ENCODE measurements at regions not wholly inside any gene's neighbourhood (a gene's known extent, or its start where the extent isn't known, plus 50 kb on each side); places are given as distances from the start of the nearest gene placed in this dataset.

DNA sequence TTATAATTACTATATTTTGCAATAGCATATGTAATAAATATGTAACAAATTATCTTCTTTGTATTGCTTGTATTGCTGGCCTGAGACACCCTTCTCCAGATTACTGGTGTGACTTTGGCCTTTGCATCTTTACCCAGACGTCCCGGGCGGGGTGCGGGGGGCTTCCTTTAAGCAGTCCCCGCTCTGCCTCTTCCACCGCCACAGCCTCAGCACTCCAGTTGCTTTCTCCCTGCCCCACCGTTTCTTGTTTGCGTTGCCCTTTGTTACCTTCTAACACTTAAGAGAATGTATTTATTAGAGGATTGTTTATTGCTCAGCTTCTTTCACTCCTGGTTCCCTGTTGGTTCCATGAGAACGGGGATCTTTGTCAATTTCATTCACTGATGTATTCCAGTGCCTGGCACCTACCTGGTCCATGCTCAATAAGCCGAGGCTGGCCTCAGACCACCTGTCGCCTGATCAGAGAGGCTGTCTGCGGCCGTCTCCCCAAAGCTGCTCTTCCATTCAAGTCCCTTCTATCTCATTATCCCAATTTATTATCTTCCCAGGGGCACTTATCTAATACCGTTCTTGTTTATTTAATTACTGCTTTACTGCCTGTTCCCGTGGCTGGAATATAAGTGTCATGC is 100.5 kb upstream of the RFLNA start:
- Histone ChIP-seq H3K4me1 (no peaks in the 10 kb centered on the region), H3K27ac (no peak overlapping the region), H3K27me3 (no peaks in the 10 kb centered on the region), H3K4me3 (no peak overlapping the region), H3K9me3 (peaks cover 0 to 18% (median 0%) of the 10 kb centered on the region in 4 donors), H3K36me3 (no peaks in the 10 kb centered on the region)
- 85 to 86% methylated on average over 15 of the region's 15 CpGs for WGBS, 2 donors
- DNase-seq (ENCODE audit: low spot score in 2 of 2) = no peak
- TF ChIP-seq EP300 (IDR thresholded peaks at IDR 0.05) = no peak
- no peak for TF ChIP-seq POLR2A (IDR thresholded peaks at IDR 0.05)
- TF ChIP-seq, protein P1, sequence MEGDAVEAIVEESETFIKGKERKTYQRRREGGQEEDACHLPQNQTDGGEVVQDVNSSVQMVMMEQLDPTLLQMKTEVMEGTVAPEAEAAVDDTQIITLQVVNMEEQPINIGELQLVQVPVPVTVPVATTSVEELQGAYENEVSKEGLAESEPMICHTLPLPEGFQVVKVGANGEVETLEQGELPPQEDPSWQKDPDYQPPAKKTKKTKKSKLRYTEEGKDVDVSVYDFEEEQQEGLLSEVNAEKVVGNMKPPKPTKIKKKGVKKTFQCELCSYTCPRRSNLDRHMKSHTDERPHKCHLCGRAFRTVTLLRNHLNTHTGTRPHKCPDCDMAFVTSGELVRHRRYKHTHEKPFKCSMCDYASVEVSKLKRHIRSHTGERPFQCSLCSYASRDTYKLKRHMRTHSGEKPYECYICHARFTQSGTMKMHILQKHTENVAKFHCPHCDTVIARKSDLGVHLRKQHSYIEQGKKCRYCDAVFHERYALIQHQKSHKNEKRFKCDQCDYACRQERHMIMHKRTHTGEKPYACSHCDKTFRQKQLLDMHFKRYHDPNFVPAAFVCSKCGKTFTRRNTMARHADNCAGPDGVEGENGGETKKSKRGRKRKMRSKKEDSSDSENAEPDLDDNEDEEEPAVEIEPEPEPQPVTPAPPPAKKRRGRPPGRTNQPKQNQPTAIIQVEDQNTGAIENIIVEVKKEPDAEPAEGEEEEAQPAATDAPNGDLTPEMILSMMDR (IDR thresholded peaks at IDR 0.05) = no peak

DNA sequence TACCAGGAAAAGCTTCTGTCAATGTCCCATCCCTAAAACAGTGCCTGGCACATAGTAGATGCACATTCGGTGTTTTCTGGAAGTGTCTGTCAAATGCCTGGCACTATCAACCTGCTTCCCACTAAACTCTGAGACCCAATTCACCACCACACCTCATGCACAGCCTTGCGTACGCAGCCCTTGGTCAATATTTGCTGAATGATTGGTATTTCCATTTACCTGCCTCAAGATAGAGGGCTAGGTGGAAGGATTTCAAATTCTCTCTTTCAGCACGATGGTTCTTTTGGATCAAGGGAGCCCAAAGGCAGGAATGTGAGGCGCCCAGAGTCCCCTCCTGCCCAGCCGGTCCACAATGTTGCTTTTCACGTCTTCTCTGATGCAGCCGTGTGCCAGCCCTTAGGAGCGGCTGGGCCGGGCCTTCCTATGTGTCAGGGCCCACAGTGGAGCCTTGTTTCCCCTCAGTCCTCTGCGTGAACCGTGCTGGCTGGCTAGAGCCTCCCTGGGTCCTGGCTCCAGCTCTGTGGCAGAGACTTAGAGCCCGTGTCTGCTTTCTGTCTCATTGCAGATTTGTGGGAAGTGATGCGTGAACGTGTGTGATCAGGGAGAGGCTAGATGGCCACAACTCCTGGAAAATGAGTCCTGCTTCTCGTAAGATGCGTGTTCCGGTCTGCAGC is 99.9 kb upstream of the RFLNA start:
- TF ChIP-seq, protein P1 (IDR thresholded peaks at IDR 0.05) = no peak
- TF ChIP-seq POLR2A (IDR thresholded peaks at IDR 0.05) (no peak), EP300 (IDR thresholded peaks at IDR 0.05) (no peak)
- peaks cover 0 to 18% (median 0%) of the 10 kb centered on the region in 4 donors for H3K9me3 ChIP-seq
- no peak for DNase-seq (ENCODE audit: low spot score in 2 of 2)
- 65 to 69% methylated on average over 18 of the region's 18 CpGs for WGBS, 2 donors
- H3K4me3 ChIP-seq = no peak overlapping the region
- H3K27me3 ChIP-seq = no peaks in the 10 kb centered on the region
- no peak overlapping the region for H3K27ac ChIP-seq
- H3K4me1 ChIP-seq = no peaks in the 10 kb centered on the region
- H3K36me3 ChIP-seq = no peaks in the 10 kb centered on the region

DNA sequence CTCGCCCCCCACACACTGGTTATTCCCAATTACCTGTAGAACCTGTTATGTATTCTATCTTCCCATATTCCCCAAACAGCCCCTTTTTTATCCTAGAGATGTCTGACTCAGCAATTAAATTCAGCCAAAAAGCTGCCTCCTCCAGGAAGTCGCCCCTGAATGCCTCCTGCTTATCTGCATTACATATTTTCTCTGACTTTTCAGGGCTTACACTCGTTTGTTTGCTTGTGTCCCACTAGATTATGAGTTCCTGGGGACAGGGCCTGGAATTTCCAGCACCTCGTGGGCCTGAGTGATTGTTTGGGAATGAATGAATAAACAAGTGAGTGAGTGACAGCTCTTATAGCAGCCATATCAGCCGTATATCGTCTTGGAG is 99.3 kb upstream of the RFLNA start:
- no peak for TF ChIP-seq POLR2A (IDR thresholded peaks at IDR 0.05)
- TF ChIP-seq, protein P1 (IDR thresholded peaks at IDR 0.05) = no peak
- TF ChIP-seq EP300 (IDR thresholded peaks at IDR 0.05) = no peak
- Histone ChIP-seq H3K27me3 (no peaks in the 10 kb centered on the region), H3K36me3 (no peaks in the 10 kb centered on the region), H3K9me3 (peaks cover 0 to 18% (median 0%) of the 10 kb centered on the region in 4 donors), H3K4me1 (no peaks in the 10 kb centered on the region), H3K4me3 (no peak overlapping the region), H3K27ac (no peak overlapping the region)
- WGBS, 2 donors = 71 to 74% methylated on average over 6 of the region's 6 CpGs
- DNase-seq (ENCODE audit: low spot score in 2 of 2) = no peak

DNA sequence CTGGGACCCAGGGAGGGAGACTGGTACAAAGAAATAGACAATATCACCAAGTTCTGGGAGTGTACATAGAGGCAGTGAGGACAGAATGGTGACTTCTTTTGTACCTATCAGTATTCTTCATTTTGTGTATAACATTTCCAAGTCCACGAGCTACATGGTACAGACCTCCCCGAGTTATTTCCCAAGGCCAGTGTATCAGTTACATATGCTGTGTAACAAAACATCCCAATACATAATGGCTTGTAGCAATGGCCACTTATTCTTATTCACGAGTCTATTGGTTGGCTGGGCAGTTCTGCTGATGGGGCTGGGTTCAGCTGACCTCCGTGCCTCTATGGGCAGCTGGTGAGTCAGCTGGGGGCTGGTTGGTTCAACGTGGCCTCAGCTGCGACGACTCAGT is 98.7 kb upstream of the RFLNA start:
- Histone ChIP-seq H3K4me3 (no peak overlapping the region), H3K27me3 (no peaks in the 10 kb centered on the region), H3K4me1 (no peaks in the 10 kb centered on the region), H3K27ac (no peak overlapping the region), H3K36me3 (no peaks in the 10 kb centered on the region), H3K9me3 (peaks cover 0 to 18% (median 0%) of the 10 kb centered on the region in 4 donors)
- WGBS, 2 donors = 97% methylated on average over 7 of the region's 7 CpGs
- TF ChIP-seq EP300 (IDR thresholded peaks at IDR 0.05) = no peak
- DNase-seq (ENCODE audit: low spot score in 2 of 2) = no peak

DNA sequence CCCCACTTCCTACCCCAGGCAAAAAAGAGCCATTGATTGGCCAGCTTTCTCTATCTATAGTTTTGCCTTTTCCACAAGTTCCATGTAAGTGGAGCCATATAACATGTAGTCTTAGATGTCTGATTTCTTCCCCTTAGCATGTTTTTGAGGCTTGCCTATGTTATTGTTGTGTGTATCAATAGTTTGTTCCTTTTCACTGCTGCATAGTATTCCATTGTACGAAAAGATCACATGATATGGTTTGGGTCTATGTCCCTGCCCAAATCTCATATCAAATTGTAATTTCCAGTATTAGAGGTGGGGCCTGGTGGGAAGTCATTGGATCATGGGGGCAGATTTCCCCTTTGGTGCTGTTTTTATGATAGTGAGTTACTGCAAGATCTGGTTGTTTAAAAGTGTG is 93.6 kb upstream of the RFLNA start:
- H3K36me3 ChIP-seq = no peaks in the 10 kb centered on the region
- no peak overlapping the region for H3K27ac ChIP-seq
- H3K4me3 ChIP-seq = no peak overlapping the region
- TF ChIP-seq POLR2A (IDR thresholded peaks at IDR 0.05) = no peak
- TF ChIP-seq, protein P1 (IDR thresholded peaks at IDR 0.05) = no peak
- no peak for TF ChIP-seq EP300 (IDR thresholded peaks at IDR 0.05)
- no peak for DNase-seq (ENCODE audit: low spot score in 2 of 2)
- WGBS, 2 donors = 97 to 100% methylated on average over 1 of the region's 1 CpG
- H3K4me1 ChIP-seq = no peaks in the 10 kb centered on the region
- H3K27me3 ChIP-seq = no peaks in the 10 kb centered on the region
- peaks cover 0 to 28% (median 2%) of the 10 kb centered on the region in 4 donors for H3K9me3 ChIP-seq

Data from tibial nerve (tissue), 4 donors.